ENCODE measurements at regions not wholly inside any gene's neighbourhood (a gene's known extent, or its start where the extent isn't known, plus 50 kb on each side); places are given as distances from the start of the nearest gene placed in this dataset.

- Mint-ChIP-seq H3K27ac (no peak overlapping the region), H3K36me3 (no peaks in the 10 kb centered on the region), H3K4me3 (no peak overlapping the region), H3K4me1 (no peaks in the 10 kb centered on the region), H3K27me3 (no peaks in the 10 kb centered on the region), H3K9me3 (peaks cover 5 to 8% of the 10 kb centered on the region in 2 donors)
- ATAC-seq (replicated peaks) (no peak), DNase-seq (no peak)
Observed at GRCh38 chr1:106814418-106814817, 242.1 kb upstream of the PRMT6 start.

GRCh38 chr1:106817575-106817974 lies 238.9 kb upstream of the PRMT6 start:
- Mint-ChIP-seq H3K36me3 (no peaks in the 10 kb centered on the region), H3K27ac (no peak overlapping the region), H3K4me1 (no peaks in the 10 kb centered on the region), H3K27me3 (peaks cover 0 to 3% of the 10 kb centered on the region in 2 donors), H3K4me3 (no peak overlapping the region), H3K9me3 (peaks cover 0 to 4% of the 10 kb centered on the region in 2 donors)
- ATAC-seq (replicated peaks) (no peak), DNase-seq (no peak)

- no peaks in the 10 kb centered on the region for H3K36me3 Mint-ChIP-seq
- H3K4me1 Mint-ChIP-seq = no peaks in the 10 kb centered on the region
- peaks cover 0 to 4% of the 10 kb centered on the region in 2 donors for H3K9me3 Mint-ChIP-seq
- no peak overlapping the region for H3K27ac Mint-ChIP-seq
- DNase-seq = no peak
- H3K27me3 Mint-ChIP-seq = no peaks in the 10 kb centered on the region
- no peak overlapping the region for H3K4me3 Mint-ChIP-seq
- no peak for ATAC-seq (replicated peaks)
Observed at GRCh38 chr1:106831511-106831910, 225.0 kb upstream of the PRMT6 start.

GRCh38 chr1:106836708-106837107 lies 219.8 kb upstream of the PRMT6 start:
- Mint-ChIP-seq H3K4me1 (no peaks in the 10 kb centered on the region), H3K36me3 (no peaks in the 10 kb centered on the region), H3K27ac (no peak overlapping the region), H3K27me3 (no peaks in the 10 kb centered on the region), H3K9me3 (no peaks in the 10 kb centered on the region), H3K4me3 (no peak overlapping the region)
- DNase-seq (no peak), ATAC-seq (replicated peaks) (no peak)

GRCh38 chr1:106843518-106843917 lies 213.0 kb upstream of the PRMT6 start:
- Mint-ChIP-seq H3K9me3 (no peaks in the 10 kb centered on the region), H3K36me3 (no peaks in the 10 kb centered on the region), H3K4me3 (no peak overlapping the region), H3K27ac (no peak overlapping the region), H3K4me1 (no peaks in the 10 kb centered on the region), H3K27me3 (peaks cover 0 to 5% of the 10 kb centered on the region in 2 donors)
- DNase-seq = no peak
- no peak for ATAC-seq (replicated peaks)

- Mint-ChIP-seq H3K27ac (no peak overlapping the region), H3K36me3 (no peaks in the 10 kb centered on the region), H3K27me3 (peaks cover 0 to 5% of the 10 kb centered on the region in 2 donors), H3K4me1 (no peaks in the 10 kb centered on the region), H3K4me3 (no peak overlapping the region), H3K9me3 (peaks cover 0 to 2% of the 10 kb centered on the region in 2 donors)
- DNase-seq (no peak), ATAC-seq (replicated peaks) (no peak)
Observed at GRCh38 chr1:106846656-106847055, 209.8 kb upstream of the PRMT6 start.

GRCh38 chr1:106861110-106861509 lies 195.4 kb upstream of the PRMT6 start:
- Mint-ChIP-seq H3K36me3 (no peaks in the 10 kb centered on the region), H3K4me1 (no peaks in the 10 kb centered on the region), H3K4me3 (no peak overlapping the region), H3K9me3 (peaks cover 5 to 7% of the 10 kb centered on the region in 2 donors), H3K27me3 (no peaks in the 10 kb centered on the region), H3K27ac (no peak overlapping the region)
- DNase-seq (no peak), ATAC-seq (replicated peaks) (no peak)

GRCh38 chr1:106868828-106869227 lies 187.6 kb upstream of the PRMT6 start:
- H3K27me3 Mint-ChIP-seq = peaks cover 0 to 4% of the 10 kb centered on the region in 2 donors
- H3K27ac Mint-ChIP-seq = no peak overlapping the region
- peaks cover 7 to 13% of the 10 kb centered on the region in 2 donors for H3K9me3 Mint-ChIP-seq
- H3K4me3 Mint-ChIP-seq = no peak overlapping the region
- ATAC-seq (replicated peaks) = no peak
- H3K4me1 Mint-ChIP-seq = no peaks in the 10 kb centered on the region
- no peak for DNase-seq
- no peaks in the 10 kb centered on the region for H3K36me3 Mint-ChIP-seq

- H3K36me3 Mint-ChIP-seq = no peaks in the 10 kb centered on the region
Observed at GRCh38 chr1:106875622-106876021, 180.9 kb upstream of the PRMT6 start.

DNA sequence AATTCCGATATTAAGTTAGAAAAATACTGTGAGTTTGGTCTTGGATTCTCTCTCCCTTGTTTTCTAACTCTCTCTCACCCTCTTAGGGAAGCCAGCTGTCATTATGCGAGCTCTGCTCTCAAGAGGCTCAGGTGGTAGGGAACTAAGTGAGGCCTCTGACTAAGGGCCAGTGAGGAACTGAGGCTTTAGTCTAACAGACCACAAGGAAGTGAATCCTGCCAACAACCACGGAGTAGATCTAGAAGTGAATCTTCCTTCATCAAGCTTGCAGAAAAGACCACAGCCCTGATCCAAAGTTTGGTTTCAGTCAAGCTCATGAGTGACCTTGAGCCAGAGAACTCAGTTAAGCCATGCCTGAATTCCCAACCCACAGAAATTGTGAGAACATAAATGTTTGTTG lies 180.1 kb upstream of the PRMT6 start:
- Mint-ChIP-seq H3K4me1 (no peaks in the 10 kb centered on the region), H3K27ac (no peak overlapping the region), H3K4me3 (no peak overlapping the region), H3K36me3 (no peaks in the 10 kb centered on the region), H3K9me3 (peaks cover 7 to 8% of the 10 kb centered on the region in 2 donors), H3K27me3 (peaks cover 0 to 2% of the 10 kb centered on the region in 2 donors)
- ATAC-seq (replicated peaks) (peak; percentile 60 to 86), DNase-seq (no peak)

More at GRCh38 chr1:106875622-106876021, 180.9 kb upstream of the PRMT6 start:
- peaks cover 7 to 9% of the 10 kb centered on the region in 2 donors for H3K9me3 Mint-ChIP-seq
- ATAC-seq (replicated peaks) = peak; percentile 29 to 64
- H3K27ac Mint-ChIP-seq = no peak overlapping the region
- H3K27me3 Mint-ChIP-seq = peaks cover 0 to 4% of the 10 kb centered on the region in 2 donors
- H3K4me3 Mint-ChIP-seq = no peak overlapping the region
- no peak for DNase-seq
- H3K4me1 Mint-ChIP-seq = no peaks in the 10 kb centered on the region

DNA sequence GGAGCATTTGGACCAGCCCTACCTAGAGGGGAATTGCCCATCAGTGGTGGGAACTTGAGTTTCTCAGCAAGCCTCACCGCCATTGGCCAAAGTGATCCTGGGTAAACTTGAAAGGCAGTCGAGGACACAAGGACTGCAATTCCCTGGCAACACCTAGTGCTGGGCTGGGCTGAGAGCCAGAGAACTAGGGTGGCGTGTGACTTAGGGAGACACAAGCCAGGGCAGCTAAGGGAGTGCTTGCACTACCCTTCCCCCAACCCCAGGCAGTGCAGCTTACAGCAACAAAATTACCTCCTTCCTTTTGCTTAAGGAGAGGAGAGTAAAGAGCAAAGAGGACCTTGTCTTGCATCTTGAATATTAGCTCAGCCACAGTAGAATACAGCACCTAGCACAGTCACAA lies 176.9 kb upstream of the PRMT6 start:
- no peaks in the 10 kb centered on the region for H3K36me3 Mint-ChIP-seq
- H3K27me3 Mint-ChIP-seq = no peaks in the 10 kb centered on the region
- H3K27ac Mint-ChIP-seq = no peak overlapping the region
- H3K4me3 Mint-ChIP-seq = no peak overlapping the region
- DNase-seq (no peak), ATAC-seq (replicated peaks) (no peak)
- H3K4me1 Mint-ChIP-seq = no peaks in the 10 kb centered on the region
- H3K9me3 Mint-ChIP-seq = peaks cover 0 to 5% of the 10 kb centered on the region in 2 donors

GRCh38 chr1:106880226-106880625 lies 176.2 kb upstream of the PRMT6 start:
- Mint-ChIP-seq H3K4me1 (no peaks in the 10 kb centered on the region), H3K27me3 (peaks cover 0 to 4% of the 10 kb centered on the region in 2 donors), H3K9me3 (peaks cover 0 to 5% of the 10 kb centered on the region in 2 donors), H3K4me3 (no peak overlapping the region), H3K27ac (no peak overlapping the region), H3K36me3 (no peaks in the 10 kb centered on the region)
- DNase-seq (no peak), ATAC-seq (replicated peaks) (no peak)

GRCh38 chr1:106883208-106883607 lies 173.3 kb upstream of the PRMT6 start:
- no peak overlapping the region for H3K4me3 Mint-ChIP-seq

DNA sequence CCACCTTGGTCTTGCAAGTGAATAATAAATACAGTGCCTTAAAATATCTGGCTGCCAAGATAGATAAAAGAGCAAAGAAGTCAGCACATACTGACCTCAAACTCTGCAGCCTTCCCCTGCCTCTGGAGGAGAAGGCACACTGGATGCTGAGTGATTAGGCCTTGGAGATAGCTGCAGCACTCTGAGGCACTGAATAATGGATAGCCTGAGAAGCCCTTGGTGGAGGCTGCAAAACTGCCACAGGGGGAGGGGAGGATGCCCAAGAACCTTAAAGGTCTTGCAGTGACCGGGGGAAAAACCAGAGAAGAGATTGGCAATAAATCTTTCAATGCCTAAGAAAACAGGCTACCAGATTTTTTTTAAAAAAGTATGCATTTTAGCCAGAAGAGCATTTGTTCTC lies 167.4 kb upstream of the PRMT6 start:
- Mint-ChIP-seq H3K9me3 (no peaks in the 10 kb centered on the region), H3K27ac (no peak overlapping the region), H3K4me3 (no peak overlapping the region), H3K4me1 (no peaks in the 10 kb centered on the region), H3K36me3 (no peaks in the 10 kb centered on the region), H3K27me3 (peaks cover 0 to 4% of the 10 kb centered on the region in 2 donors)
- no peak for ATAC-seq (replicated peaks)
- no peak for DNase-seq

More at GRCh38 chr1:106883208-106883607, 173.3 kb upstream of the PRMT6 start:
- Mint-ChIP-seq H3K27ac (no peak overlapping the region), H3K36me3 (no peaks in the 10 kb centered on the region), H3K4me1 (no peaks in the 10 kb centered on the region), H3K27me3 (peaks cover 0 to 4% of the 10 kb centered on the region in 2 donors), H3K9me3 (peaks cover 0 to 5% of the 10 kb centered on the region in 2 donors)
- no peak for DNase-seq
- ATAC-seq (replicated peaks) = no peak

GRCh38 chr1:106889583-106889982 lies 166.9 kb upstream of the PRMT6 start:
- H3K4me3 Mint-ChIP-seq = no peak overlapping the region
- DNase-seq (no peak), ATAC-seq (replicated peaks) (no peak)
- H3K27me3 Mint-ChIP-seq = peaks cover 0 to 4% of the 10 kb centered on the region in 2 donors
- no peaks in the 10 kb centered on the region for H3K9me3 Mint-ChIP-seq
- no peak overlapping the region for H3K27ac Mint-ChIP-seq
- no peaks in the 10 kb centered on the region for H3K4me1 Mint-ChIP-seq
- H3K36me3 Mint-ChIP-seq = no peaks in the 10 kb centered on the region

DNA sequence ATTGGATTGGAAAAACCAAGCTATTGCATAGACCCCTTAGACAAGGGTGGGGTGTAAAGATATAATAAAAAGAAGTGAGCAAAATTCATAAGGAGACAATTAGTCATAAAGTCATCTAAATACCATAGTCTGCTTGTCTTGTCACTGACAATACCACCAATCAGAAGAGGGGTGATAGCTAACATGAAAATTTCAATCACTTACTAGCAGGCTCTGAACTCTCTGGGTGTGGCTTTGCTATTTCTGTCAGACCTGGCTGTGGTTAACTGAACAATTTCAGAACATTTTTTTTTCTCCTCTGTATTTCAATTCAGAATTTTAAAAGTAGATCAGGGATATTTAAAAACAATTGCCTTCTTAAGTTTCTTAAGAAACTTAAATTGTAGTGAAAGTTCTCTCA lies 158.5 kb upstream of the PRMT6 start:
- Mint-ChIP-seq H3K27ac (no peak overlapping the region), H3K9me3 (no peaks in the 10 kb centered on the region), H3K36me3 (no peaks in the 10 kb centered on the region), H3K4me1 (no peaks in the 10 kb centered on the region), H3K27me3 (peaks cover 0 to 5% of the 10 kb centered on the region in 2 donors), H3K4me3 (no peak overlapping the region)
- DNase-seq (no peak), ATAC-seq (replicated peaks) (no peak)

All from stimulated activated naive B cell treated with anti-CD40 and anti-IgM and Interleukin-4, amounts not matched to agents 10 μg/mL and 1 μg/mL and 100 μg/mL, for 72 hours (primary cell).